NB4 (cell line): ENCODE measurements at regions not wholly inside any gene's neighbourhood (a gene's known extent, or its start where the extent isn't known, plus 50 kb on each side); places are given as distances from the start of the nearest gene placed in this dataset.
"Not testable (repeated sequence)": the region's sequence is repeated elsewhere in the genome, so short reads cannot be mapped to it uniquely, and the experiment has no call there.

Experiments
- DNase-seq: peaks from one replicate; pipeline ENCODE4 v3.0.0; 2010; ENCODE audit warnings: low read depth
- H3K4me3 ChIP-seq: one replicate; pipeline ENCODE4 v1.5.1; 2011; ENCODE audit warnings: mild to moderate bottlenecking, low read depth, low read length, moderate library complexity
- MAX ChIP-seq: IDR thresholded peaks from 2 replicates; pipeline ENCODE4 v1.6.1; 2011; ENCODE audit warnings: low read depth, low read length
- MYC ChIP-seq: IDR thresholded peaks from 2 replicates; pipeline ENCODE4 v1.6.1; 2011; ENCODE audit warnings: low read depth, low read length
- POLR2A ChIP-seq: IDR thresholded peaks from 2 replicates; pipeline ENCODE4 v1.6.1; 2011; ENCODE audit warnings: mild to moderate bottlenecking; ENCODE audit not compliant: insufficient read length; ENCODE audit errors: extremely low read depth
- TF ChIP-seq, protein P1 (sequence below): IDR thresholded peaks from one replicate; pipeline ENCODE4 v1.5.1; 2012; ENCODE audit warnings: low read depth, low read length

DNA sequence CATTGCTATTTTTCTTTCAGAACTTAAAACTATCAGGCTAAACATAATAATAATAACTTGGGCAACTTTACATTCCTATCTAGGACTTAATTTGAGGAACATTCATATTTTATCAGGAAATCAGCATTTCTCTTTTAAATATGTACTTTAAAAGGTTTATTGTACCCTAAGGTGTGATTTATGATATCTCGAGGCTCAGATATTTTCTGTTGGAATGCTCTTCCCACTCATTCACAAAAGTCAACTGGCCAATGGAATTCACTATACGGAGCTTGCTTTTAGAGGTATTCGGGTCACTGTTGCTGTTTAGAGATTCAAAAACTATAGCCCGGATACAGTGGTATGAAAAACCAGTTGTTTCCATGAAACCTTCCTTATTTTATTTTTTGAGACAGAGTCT lies 328.3 kb downstream of the GBA3 start:
- no peak for TF ChIP-seq MAX
- TF ChIP-seq, protein P1, sequence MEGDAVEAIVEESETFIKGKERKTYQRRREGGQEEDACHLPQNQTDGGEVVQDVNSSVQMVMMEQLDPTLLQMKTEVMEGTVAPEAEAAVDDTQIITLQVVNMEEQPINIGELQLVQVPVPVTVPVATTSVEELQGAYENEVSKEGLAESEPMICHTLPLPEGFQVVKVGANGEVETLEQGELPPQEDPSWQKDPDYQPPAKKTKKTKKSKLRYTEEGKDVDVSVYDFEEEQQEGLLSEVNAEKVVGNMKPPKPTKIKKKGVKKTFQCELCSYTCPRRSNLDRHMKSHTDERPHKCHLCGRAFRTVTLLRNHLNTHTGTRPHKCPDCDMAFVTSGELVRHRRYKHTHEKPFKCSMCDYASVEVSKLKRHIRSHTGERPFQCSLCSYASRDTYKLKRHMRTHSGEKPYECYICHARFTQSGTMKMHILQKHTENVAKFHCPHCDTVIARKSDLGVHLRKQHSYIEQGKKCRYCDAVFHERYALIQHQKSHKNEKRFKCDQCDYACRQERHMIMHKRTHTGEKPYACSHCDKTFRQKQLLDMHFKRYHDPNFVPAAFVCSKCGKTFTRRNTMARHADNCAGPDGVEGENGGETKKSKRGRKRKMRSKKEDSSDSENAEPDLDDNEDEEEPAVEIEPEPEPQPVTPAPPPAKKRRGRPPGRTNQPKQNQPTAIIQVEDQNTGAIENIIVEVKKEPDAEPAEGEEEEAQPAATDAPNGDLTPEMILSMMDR, result no peak
- TF ChIP-seq POLR2A, result no peak
- no peak for TF ChIP-seq MYC
- no peak overlapping the region for H3K4me3 ChIP-seq
- DNase-seq, result no peak

GRCh38 chr4:23020399-23020798 lies 327.7 kb downstream of the GBA3 start:
- not testable (repeated sequence) for DNase-seq, H3K4me3 ChIP-seq

DNA sequence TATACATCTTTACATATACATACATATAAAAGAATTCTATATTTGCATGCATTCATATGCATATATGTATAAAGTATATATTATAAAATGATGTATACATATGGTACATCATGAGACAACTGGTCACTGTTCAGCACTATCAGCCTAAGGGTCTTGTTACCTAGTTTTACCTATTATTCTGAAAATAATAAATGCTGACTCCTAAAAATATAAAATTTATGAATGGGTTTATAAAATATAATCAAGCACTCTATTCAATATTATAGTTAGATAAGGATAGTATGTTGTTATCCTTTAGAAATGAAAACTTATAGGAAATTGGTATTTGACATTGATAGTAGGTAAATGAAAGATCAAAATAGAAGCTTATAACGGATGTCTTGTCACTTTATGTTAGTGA lies 324.2 kb downstream of the GBA3 start:
- no peak for DNase-seq
- H3K4me3 ChIP-seq, result no peak overlapping the region
- TF ChIP-seq MAX (no peak), POLR2A (no peak), MYC (no peak)
- TF ChIP-seq, protein P1, result no peak

DNA sequence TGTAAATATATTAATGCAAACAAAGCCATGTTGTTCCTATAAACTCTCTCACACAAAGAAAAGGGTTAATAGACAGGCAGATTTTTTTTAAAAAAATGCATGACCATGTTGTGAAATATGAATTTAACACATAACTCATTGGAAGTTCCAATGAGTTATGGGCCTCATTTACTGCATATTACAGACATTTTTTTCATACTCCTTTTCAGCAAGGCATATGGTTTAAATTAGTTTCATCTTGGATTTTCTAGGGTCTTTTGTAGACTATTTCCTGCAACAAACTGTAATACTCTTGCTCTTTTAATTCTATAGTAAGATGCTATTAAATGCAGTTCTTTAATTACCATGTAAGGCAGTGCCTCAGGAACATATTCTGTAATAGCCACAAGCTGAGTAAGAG lies 323.1 kb downstream of the GBA3 start:
- no peak for DNase-seq
- TF ChIP-seq POLR2A (no peak), MYC (no peak), MAX (no peak)
- TF ChIP-seq, protein P1, result no peak

DNA sequence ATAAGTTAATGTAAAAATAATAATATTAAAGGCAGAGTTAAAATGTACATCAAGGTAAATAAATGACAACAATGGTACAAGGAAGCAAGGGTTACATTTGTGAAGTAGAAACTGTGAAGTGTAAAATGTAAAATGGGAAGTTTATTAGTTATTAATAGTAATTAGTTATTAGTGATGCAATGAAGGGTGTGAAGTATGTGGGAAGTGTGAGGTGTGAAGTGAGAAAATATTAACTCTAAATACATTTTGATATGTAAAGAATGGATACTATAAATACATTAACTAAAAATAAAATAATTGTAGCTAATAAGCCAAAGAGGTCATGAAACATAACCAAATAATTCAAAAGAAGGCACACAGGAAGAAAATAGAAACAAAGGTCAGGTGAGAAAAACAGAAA lies 316.4 kb downstream of the GBA3 start:
- no peak overlapping the region for H3K4me3 ChIP-seq
- no peak for TF ChIP-seq MAX
- TF ChIP-seq MYC, result no peak
- TF ChIP-seq, protein P1, result no peak
- TF ChIP-seq POLR2A, result no peak
- DNase-seq, result no peak

More for the DNA sequence above, 323.1 kb downstream of the GBA3 start:
- H3K4me3 ChIP-seq, result no peak overlapping the region

- DNase-seq, result no peak
- no peak for TF ChIP-seq MYC
- no peak for TF ChIP-seq MAX
- TF ChIP-seq POLR2A, result no peak
- TF ChIP-seq, protein P1, result no peak
- H3K4me3 ChIP-seq, result no peak overlapping the region
These were observed 314.0 kb downstream of the GBA3 start for GRCh38 chr4:23006756-23007155.
